ENCODE measurements at regions not wholly inside any gene's neighbourhood (a gene's known extent, or its start where the extent isn't known, plus 50 kb on each side); places are given as distances from the start of the nearest gene placed in this dataset.
"Not testable (repeated sequence)": the region's sequence is repeated elsewhere in the genome, so short reads cannot be mapped to it uniquely, and the experiment has no call there.

- no peak for FAIRE-seq
Measured at GRCh38 chr6:122207794-122208193, 191.7 kb upstream of the HSF2 start.

GRCh38 chr6:122214605-122215318 is 184.7 kb upstream of the HSF2 start:
- FAIRE-seq: no peak

DNA sequence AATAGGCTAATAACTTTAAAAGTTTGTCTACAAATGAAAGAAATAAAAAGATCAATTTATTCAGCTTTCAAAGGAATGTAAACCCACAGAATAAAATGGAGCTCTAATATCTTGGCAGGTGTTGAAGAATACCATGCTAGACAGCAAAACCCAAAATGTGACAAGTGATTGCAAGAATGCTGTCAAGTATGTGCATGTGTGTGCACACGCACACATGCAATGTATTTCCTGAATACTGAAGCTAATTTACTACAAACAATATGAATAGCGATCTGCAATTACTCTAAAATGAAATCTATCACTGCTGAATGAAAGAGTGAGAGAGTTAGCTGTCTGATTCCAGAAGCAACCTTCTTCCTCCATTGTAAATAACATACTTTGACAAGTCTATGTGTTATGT is 179.2 kb upstream of the HSF2 start:
- no peak for FAIRE-seq

GRCh38 chr6:122222761-122223160 is 176.7 kb upstream of the HSF2 start:
- FAIRE-seq: no peak

DNA sequence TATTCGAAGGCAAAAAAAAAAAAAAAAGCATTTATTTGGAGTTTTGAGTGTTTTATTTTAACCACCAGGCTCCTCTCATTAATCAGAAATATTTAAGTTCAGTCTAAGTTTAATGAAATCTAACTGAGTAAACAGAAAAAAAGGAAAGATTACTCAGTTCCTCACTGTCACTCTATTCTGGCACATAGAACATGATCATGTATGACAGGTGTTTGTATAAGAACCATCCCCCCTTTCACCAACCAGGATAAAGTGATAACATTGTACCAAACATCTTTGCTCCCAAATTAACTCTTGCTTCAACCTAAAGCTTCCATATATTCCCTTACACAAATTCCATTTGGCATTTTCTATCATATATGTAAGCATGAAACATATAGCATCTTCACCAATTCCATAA is 176.2 kb upstream of the HSF2 start:
- FAIRE-seq: no peak

DNA sequence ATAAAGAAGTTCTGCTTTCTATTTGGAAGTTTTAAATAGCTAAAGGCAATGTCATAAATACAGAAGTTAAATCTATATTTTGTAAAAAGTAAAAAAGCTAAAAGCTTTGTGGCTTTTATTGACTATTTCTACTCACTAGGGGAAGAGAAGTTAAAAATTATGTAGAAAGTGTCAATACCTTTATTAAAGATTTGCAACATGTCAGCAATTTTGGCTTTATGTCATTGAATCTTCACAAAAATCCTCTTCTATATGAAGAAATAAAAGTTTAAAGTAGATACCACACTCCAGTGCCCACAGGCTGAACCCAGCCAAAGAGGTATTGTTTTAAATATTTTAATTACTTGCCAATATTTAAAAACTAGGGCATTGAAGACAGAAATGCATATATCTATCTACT is 160.6 kb upstream of the HSF2 start:
- no peak for FAIRE-seq

GRCh38 chr6:122246906-122247658 is 152.4 kb upstream of the HSF2 start:
- FAIRE-seq: no peak

DNA sequence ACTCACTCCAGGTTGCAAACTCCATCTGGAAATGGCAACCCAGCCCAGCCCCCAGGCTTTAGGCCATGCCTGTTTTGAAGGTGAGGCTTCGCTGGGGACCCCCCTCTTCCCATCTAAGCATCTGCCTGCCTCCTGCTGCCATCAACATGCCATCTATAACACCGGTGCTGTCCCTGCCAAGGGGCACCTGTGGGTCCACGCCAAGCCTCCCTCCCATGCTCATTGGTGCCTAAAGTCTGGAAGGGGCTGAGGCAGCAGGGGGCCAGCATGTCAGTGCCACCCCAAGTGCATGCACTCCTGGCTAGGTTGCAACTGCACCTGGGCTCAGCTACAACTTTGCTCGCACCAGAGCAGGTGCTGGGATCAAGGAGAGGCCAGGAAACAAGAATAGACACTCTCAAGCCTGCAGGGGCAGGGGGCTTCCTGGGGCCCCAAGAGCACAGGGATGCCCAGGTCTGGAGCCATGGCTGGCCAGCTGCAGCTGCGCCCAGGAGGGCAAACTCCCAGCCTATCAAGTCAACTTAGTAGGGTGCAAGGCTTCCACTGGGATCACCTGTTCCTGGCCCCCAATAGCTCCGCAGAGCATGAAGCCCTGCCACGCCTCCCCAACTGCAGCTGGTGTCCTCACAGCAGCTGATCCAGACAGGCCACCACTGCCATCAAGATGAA is 151.3 kb upstream of the HSF2 start:
- no peak for FAIRE-seq

GRCh38 chr6:122248844-122249243 is 150.6 kb upstream of the HSF2 start:
- no peak for FAIRE-seq

GRCh38 chr6:122258839-122259238 is 140.6 kb upstream of the HSF2 start:
- no peak for FAIRE-seq

DNA sequence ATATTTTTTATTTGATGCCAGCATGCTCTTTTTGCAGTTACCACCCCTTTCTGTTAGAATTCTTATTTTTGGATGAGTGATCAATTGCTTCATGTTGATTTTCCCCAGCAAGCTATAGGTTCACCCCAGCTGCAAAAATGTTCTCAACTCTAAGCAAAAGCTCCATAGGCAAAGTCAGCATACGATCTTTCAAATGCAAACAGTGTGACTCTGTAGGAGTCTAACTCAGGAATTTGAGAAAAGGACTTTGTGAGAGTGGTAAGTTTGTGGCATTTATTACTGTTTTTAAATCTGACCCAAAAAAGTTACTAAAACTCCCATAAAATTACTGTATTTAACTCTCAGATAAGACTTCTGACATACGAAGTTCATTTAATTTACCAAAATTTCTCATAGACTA is 134.9 kb upstream of the HSF2 start:
- FAIRE-seq: no peak

GRCh38 chr6:122265755-122266154 is 133.7 kb upstream of the HSF2 start:
- FAIRE-seq: no peak

- no peak for FAIRE-seq
Measured at GRCh38 chr6:122268394-122268793, 131.1 kb upstream of the HSF2 start.

DNA sequence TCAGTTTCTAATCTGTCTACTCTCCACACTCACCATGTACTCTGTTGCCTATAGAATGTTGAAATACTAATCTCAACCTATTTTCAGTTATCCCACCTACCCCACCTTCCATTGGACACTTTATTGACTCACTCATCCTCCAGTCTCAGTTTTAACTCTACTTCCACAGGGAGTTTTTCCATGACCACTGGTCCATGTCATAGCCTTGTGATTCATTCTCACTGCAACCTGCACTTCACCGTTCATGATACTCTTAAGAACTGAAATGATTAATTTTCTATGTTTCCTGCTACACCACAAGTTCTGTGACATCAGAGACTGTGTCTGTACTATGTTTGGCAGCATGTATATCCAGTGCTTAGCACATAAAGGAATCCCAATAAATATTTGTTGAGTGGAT is 122.8 kb upstream of the HSF2 start:
- no peak for FAIRE-seq

GRCh38 chr6:122280105-122281021 is 119.1 kb upstream of the HSF2 start:
- FAIRE-seq: not testable (repeated sequence)

GRCh38 chr6:122283884-122284283 is 115.6 kb upstream of the HSF2 start:
- FAIRE-seq: no peak

DNA sequence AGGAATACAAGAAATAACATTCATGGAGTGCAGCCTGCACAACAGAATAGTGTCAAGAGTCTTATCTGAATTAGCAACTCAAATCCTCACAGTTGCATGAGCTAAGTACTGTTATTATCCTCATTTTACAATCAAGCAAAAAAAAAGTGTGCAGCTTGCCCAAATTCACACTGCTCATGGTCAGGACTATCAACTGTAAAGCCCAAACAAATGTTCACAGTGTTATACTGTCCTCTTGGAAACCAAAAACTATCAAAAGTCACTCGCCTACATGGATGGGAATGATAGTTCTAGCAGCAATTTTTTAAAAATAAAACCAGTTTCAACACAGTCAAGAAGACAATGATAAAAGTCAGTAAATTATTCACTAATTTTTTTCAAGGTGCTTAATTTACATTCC is 114.6 kb upstream of the HSF2 start:
- FAIRE-seq: no peak

- no peak for FAIRE-seq
Measured at GRCh38 chr6:122285292-122285913, 114.0 kb upstream of the HSF2 start.

DNA sequence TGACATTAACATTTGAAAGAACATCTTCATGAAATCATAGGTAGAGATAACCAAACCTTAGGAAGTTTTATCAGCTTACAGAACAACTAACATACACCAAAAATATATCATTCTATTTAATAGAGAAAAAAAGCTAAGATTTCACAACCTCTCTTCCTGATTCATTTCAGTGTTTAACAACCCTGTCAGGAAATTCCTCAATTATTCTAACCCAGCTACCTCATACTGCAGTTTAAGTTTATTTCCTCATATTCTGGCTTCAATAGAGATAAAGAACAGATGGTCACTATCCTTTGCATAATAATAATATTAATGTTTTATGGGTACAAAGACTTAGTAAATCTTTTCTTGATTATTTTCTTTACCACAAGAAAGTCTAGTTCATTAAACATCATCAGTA is 112.9 kb upstream of the HSF2 start:
- FAIRE-seq: no peak

GRCh38 chr6:122289762-122290539 is 109.5 kb upstream of the HSF2 start:
- no peak for FAIRE-seq

- no peak for FAIRE-seq
Measured at GRCh38 chr6:122297010-122297409, 102.4 kb upstream of the HSF2 start.

GRCh38 chr6:122302067-122302466 is 97.4 kb upstream of the HSF2 start:
- FAIRE-seq: no peak

Measured in colon (tissue), 2 donors.